GM19238 (cell line): ENCODE measurements at regions not wholly inside any gene's neighbourhood (a gene's known extent, or its start where the extent isn't known, plus 50 kb on each side); places are given as distances from the start of the nearest gene placed in this dataset.
"Not testable (repeated sequence)": the region's sequence is repeated elsewhere in the genome, so short reads cannot be mapped to it uniquely, and the experiment has no call there.

Experiments
- DNase-seq: peaks from one replicate; pipeline ENCODE4 v3.0.0; 2011; ENCODE audit warnings: low spot score; ENCODE audit not compliant: insufficient read length

- peak; percentile 3 for DNase-seq
Observed at GRCh38 chrX:128975745-128976144, 547.5 kb downstream of the SMARCA1 start.

DNA sequence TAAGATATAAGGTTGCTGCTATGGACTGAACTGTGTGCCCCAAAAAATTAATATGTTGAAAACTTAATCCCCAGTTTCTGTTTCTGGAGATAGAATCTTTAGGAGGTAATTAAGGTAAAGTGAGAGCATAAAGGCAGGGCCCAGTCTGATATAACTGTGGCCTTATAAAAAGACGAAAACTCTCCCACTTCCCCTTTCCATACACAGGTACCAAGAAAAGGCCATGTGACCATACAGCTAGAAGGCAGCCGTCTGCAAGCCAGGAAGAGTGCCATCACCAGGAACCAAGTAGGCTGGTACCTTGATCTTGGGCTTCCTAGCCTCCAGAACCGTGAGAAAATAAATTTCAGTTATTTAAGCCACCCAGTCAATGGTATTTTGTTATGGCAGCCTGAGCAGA lies 550.3 kb downstream of the SMARCA1 start:
- no peak for DNase-seq

DNA sequence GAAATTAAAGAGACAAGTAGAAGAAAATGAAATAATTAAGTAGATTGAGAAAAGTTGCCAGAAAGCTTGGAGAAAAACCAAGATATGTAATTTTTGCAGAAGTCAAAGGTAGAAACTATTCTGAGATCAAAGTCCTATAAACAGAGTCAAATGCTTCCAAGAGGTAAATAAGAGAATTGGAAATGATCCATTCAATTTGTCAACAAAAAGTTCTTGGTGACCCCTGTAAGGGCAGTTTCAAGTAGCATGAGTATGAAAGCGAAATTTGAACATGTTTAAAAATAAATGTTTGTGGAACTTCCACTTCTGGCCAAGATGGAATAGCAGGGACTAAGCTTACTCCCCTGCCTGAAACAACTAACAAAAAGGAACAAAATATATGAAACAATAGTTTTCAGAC lies 562.0 kb downstream of the SMARCA1 start:
- DNase-seq = no peak

- DNase-seq = not testable (repeated sequence)
Observed at GRCh38 chrX:128954697-128955096, 568.6 kb downstream of the SMARCA1 start.

DNA sequence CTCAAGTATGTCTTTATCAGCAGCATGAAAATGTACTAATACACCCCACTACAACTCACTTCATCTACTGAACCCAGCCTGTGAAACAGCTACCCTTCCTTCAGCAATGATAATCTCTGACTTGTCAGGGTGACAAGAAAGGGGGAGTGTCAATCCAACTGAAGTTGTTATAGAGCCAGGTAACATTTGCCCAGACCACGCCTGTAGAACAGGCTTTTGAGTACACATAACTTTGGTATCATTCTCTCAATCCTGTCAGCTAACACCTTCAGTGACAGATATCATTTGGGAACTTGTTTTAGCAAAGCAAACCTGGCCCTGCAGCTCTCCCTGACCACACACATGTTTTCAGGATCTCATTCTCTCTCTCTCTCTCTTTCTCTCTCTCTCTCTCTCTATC lies 592.2 kb downstream of the SMARCA1 start:
- DNase-seq = no peak

DNA sequence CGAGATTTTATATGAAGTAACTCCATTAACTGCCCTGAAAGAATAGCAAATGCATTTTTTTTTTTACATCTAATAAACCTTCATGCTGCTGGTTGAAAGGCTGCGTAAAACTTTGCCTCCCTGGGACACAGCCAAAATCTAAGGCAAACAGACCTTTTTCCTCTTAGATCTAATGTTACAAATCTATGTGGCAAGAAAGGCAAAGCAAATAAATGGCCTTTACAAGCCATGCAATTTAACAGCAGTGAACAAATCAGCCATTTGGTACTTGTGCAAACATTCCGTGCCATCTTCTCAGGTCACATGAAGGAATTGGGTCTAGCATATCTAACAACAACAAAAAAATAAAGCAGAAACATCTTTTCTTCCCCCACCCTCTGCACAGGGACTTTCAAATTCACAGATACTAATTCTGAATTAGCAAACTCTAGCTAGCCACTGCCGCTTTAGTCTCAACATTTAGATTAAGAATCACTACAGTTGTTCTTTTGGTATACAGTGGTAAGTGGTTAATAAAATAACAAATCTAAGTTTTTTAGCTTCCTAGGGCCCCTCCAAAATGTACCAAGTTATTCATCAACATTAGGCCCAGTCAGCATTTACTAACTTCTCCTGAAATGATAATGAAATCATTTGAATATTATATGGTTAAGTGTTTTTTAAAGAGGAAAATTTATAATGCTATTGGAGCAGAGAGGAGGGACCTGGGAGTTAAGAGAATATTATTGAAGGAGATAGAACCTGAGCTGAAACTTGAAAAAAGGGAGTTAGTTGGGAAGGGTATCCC lies 593.8 kb downstream of the SMARCA1 start:
- no peak for DNase-seq

GRCh38 chrX:128928636-128929035 lies 594.7 kb downstream of the SMARCA1 start:
- no peak for DNase-seq

- no peak for DNase-seq
Observed at GRCh38 chrX:128927363-128927762, 595.9 kb downstream of the SMARCA1 start.

- no peak for DNase-seq
Observed at GRCh38 chrX:128906753-128907152, 616.5 kb downstream of the SMARCA1 start.

DNA sequence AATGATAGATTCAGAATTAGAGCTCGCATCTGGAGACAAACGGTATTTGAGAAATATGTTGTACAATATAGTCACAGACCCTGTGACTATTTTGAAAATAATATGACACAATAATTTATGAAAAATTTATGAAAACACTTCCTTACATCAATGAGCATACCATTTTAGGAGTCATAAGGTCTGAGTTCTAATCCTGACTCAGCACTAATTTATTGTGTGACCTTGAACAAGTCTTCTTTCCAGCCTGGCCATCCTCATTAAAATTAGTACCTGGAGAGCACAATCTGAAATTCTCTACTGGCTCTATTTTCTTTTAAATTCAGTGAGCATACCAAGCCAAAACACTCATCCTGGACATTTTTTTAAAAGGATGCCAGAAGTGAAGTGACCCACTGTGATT lies 622.3 kb downstream of the SMARCA1 start:
- no peak for DNase-seq

DNA sequence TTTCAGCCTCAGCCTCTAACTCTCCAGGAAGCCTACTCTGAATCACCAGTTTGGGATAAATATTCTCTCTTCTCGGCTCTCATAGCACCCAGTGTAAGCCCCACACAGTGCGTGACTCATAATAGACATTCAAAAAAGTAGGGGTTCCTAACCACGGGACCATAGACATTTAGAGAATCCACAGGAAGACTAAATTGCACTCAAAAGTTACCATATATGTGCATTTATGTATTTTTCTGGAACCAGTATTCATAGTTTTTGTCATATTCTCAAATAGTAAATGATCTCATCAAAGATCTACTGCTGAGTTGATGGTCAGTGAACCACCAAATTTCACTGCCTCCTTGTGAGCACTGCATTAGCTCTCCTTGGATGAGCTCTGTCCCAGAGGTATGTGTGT lies 625.7 kb downstream of the SMARCA1 start:
- no peak for DNase-seq

DNA sequence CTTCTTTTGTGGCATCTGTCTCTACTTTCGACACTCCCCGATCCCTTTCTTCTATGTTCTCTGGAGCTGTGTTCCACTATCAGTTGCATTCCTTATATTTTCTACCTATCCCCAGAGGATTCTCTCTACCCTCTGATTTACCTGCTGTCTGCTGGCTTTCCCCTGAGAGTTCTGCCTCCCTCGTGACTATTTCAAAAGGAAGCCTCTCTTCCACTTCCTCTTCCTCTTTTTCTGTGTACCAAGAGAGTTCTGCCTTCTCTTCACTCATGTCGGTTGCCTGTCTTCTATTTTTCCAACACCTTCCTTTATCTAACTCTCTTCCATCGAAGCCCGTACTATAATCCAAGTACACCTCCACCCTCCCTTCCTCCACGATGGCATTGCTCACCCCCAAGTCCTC lies 631.7 kb downstream of the SMARCA1 start:
- DNase-seq = no peak

GRCh38 chrX:128884430-128884829 lies 638.9 kb downstream of the SMARCA1 start:
- no peak for DNase-seq

- no peak for DNase-seq
Observed at GRCh38 chrX:128883650-128884049, 639.6 kb downstream of the SMARCA1 start.

GRCh38 chrX:128870361-128870760 lies 652.9 kb downstream of the SMARCA1 start:
- DNase-seq = no peak

DNA sequence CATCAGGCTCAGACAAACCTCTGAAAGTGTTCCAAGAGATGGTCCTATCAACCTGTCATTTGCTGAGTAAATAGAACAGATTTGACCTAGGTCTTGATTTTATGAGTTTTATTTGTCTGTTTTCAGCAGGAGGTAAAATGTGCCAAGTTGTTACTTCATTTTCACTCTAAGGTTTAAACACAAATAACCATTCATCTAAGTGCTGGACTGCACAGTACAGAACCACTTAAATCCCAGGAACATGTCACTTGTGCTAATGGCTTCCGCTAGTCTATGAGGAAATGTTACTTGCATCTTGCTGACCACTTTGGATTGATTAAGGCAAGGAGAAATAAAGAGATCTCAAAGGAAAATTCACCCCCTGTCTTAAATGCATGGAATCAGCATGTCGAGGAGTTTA lies 660.7 kb downstream of the SMARCA1 start:
- DNase-seq = no peak

GRCh38 chrX:128848374-128848773 lies 674.9 kb downstream of the SMARCA1 start:
- DNase-seq = no peak

GRCh38 chrX:128846385-128846784 lies 676.9 kb downstream of the SMARCA1 start:
- no peak for DNase-seq

DNA sequence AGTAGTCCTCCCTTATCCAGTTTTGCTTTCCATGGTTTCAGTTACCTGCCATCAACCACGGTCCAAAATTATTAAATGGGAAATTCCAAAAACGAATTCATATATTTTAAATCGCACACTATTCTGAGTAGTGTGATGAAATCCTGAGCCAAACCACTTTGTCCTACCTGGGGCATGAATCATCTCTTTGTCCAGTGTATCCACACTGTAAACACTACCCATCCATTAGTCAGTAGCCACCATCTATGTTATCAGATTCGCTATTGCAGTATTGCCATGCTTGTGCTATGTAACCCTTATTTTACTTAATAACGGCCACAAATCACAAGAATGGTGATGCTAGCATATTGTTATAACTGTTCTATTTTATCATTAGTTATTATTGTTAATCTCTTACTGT lies 704.6 kb downstream of the SMARCA1 start:
- no peak for DNase-seq

DNA sequence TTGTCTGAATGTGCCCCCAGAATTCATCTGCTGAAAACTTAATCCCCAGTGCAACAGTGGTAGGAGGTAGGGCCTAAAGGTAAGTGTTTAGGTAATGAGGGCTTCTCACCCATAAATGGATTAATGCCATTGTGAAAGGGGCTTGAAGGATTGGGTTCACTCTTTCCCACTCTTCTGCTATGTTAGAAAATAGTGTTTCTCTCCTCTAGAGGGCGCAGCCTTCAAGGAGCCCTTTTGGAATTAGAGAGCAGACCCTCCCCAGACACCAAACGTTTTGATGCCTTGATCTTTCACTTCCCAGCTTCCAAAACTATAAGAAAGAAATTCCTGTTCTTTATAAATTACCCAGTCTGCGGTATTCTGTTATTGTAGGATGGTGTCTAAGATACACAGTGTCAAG lies 706.4 kb downstream of the SMARCA1 start:
- no peak for DNase-seq

DNA sequence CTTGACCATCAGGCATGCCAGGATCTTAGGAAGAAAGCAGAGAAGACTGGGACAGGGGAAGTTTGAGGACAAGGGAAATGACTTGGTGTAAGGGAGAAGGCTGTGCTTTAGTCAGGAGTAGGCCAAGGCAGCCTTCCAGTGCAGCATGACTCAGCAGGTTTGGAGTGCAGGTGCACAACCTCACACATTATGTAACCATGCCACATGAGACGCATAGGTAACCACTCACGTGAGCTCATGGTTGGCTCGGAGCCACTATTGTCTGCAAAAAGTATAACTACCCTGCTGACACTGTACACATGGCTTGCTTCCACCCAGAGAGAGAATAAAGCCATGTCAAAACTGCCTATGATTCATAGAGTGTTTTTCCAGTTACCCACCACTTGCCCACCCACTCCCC lies 715.9 kb downstream of the SMARCA1 start:
- DNase-seq = no peak

GRCh38 chrX:128805236-128805635 lies 718.1 kb downstream of the SMARCA1 start:
- DNase-seq = no peak

GRCh38 chrX:128804828-128805227 lies 718.5 kb downstream of the SMARCA1 start:
- no peak for DNase-seq

DNA sequence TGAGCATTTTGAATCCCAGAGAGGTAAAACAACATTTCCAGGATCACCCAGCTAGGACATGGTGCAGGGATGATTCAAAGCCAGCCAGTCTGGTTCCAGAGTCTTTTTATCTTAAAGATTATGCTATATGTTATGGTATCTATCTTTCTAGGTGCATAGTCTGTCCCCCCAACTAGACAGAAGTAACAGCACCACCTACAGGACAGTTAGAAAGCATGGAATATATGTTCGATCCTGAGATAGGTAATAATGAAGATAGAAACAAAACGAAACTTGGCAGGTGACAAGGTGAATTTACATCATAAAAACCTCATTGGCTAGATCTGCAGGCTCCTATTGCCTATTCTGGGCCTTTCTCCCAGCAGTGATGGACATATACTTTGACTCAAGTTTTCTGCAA lies 723.2 kb downstream of the SMARCA1 start:
- no peak for DNase-seq
